ENCODE measurements at regions not wholly inside any gene's neighbourhood (a gene's known extent, or its start where the extent isn't known, plus 50 kb on each side); places are given as distances from the start of the nearest gene placed in this dataset.

DNA sequence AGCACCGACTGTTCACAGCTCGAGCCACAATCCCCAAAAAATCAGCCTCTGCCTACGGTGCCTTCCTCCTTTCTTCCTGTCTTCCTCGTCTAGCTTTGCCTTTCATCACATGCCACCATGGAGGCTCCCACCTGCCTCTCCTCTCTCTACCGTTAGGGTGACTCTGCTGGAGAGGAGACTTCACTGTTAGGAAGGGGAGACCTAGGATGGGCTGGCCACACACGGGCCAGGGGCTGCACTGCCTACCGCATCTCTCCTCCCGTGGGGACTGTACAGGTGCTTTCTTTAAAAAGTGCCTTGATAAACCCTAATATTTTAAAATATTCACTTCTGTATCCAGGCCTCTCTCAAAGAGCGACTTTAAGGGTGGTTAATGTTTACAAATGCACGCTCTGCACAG is 1104.7 kb downstream of the BCL11B start:
- no peak overlapping the region for H3K4me3 ChIP-seq (ENCODE audit: low read depth, low read length)
- no peak for DNase-seq (ENCODE audit: low read depth)
- TF ChIP-seq, protein P1, sequence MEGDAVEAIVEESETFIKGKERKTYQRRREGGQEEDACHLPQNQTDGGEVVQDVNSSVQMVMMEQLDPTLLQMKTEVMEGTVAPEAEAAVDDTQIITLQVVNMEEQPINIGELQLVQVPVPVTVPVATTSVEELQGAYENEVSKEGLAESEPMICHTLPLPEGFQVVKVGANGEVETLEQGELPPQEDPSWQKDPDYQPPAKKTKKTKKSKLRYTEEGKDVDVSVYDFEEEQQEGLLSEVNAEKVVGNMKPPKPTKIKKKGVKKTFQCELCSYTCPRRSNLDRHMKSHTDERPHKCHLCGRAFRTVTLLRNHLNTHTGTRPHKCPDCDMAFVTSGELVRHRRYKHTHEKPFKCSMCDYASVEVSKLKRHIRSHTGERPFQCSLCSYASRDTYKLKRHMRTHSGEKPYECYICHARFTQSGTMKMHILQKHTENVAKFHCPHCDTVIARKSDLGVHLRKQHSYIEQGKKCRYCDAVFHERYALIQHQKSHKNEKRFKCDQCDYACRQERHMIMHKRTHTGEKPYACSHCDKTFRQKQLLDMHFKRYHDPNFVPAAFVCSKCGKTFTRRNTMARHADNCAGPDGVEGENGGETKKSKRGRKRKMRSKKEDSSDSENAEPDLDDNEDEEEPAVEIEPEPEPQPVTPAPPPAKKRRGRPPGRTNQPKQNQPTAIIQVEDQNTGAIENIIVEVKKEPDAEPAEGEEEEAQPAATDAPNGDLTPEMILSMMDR (conservative IDR thresholded peaks at IDR 0.05; ENCODE audit: low read depth, low read length), result no peak

DNA sequence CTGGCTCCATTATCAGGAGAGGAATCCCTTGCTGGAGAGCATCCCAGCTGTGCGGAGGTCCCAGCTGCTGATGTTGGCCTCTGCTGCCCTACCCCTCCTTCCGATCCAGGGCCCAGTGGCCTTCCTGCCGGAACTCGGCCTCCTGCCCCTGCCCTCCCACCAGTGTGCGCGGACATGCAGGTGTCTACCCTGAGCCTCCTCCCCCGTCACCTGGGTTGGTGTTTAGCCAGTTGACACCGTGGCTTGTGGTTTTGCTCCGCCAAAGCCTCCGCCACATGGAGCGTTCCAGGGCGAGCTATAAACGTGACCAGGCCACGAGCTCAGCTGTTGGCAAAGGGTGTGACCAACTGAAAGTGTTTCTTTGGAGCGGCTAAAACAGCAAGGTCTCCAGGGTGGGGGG is 1104.3 kb downstream of the BCL11B start:
- DNase-seq (ENCODE audit: low read depth), result no peak
- TF ChIP-seq, protein P1 (conservative IDR thresholded peaks at IDR 0.05; ENCODE audit: low read depth, low read length), result no peak
- H3K4me3 ChIP-seq (ENCODE audit: low read depth, low read length), result no peak overlapping the region

DNA sequence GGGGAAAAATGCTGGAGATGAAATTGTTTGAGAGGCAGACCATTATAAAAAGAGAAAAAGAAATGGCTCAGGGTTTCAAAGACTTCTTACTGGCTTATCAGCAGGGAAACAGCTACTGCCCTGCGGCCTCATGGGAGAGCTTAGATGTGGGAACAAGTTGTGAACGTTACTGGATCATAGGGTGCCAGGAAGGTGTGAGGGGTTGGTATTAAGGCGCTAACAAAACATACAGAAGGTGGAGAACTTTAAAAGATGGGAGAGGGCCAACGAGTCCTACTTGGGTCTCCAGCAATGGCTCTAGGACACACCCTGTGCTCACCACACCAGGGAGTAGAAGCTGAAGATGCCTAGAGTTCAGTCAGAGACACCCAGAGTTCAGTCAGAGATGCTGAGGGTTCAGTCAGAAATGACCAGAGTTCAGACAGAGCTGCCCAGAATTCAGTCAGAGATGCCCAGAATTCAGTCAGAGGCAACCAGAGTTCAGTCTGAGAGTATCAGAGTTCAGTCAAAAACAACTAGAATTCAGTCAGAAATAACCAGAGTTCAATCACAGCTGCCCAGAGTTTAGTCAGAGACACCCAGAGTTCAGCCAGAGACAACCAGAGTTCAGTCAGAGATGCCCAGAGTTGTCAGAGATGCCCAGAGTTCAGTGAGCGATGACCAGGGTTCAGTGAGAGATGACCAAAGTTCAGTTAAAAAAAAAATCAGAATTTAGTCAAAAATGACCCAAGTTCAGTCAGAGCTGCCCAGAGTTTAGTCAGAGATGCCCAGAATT is 1103.6 kb downstream of the BCL11B start:
- TF ChIP-seq, protein P1 (conservative IDR thresholded peaks at IDR 0.05; ENCODE audit: low read depth, low read length), result no peak
- no peak for DNase-seq (ENCODE audit: low read depth)
- no peak overlapping the region for H3K4me3 ChIP-seq (ENCODE audit: low read depth, low read length)

DNA sequence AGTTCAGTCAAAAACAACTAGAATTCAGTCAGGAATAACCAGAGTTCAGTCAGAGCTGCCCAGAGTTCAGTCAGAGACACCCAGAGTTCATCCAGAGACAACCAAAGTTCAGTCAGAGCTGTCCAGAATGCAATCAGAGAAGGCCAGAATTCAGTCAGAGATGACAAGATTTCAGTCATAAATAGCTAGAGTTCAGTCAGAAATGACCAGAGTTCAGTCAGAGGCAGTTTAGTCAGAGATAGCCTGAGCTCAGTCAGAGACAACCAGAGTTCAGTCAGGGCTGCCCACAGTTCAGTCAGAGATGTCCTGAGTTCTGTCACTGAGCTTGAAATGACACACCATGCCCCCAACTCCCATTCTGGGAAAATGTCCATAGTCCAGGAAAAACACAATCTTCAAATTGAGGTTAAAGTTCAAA is 1102.8 kb downstream of the BCL11B start:
- TF ChIP-seq, protein P1 (conservative IDR thresholded peaks at IDR 0.05; ENCODE audit: low read depth, low read length), result no peak
- H3K4me3 ChIP-seq (ENCODE audit: low read depth, low read length), result no peak overlapping the region
- DNase-seq (ENCODE audit: low read depth), result no peak

DNA sequence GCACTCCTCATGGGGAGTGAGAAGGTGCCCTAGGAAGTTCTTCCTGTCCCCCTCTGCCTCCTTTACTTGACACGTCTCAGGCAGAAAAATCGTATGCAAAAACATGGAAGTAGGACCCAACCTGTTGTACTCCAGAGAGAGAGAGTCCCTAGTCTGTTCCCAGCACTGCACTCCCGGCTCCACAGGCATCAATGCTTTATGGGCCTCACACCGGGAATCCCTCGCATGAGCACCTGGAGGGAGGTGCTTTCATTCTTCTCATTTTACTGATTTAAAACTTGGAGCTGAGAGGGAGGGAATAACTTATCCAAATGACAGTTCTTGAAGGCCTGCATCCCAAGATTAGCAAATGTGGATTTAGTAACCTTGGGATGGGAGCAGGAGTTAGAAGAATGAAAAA is 1101.4 kb downstream of the BCL11B start:
- no peak for DNase-seq (ENCODE audit: low read depth)
- TF ChIP-seq, protein P1 (conservative IDR thresholded peaks at IDR 0.05; ENCODE audit: low read depth, low read length), result no peak
- no peak overlapping the region for H3K4me3 ChIP-seq (ENCODE audit: low read depth, low read length)

DNA sequence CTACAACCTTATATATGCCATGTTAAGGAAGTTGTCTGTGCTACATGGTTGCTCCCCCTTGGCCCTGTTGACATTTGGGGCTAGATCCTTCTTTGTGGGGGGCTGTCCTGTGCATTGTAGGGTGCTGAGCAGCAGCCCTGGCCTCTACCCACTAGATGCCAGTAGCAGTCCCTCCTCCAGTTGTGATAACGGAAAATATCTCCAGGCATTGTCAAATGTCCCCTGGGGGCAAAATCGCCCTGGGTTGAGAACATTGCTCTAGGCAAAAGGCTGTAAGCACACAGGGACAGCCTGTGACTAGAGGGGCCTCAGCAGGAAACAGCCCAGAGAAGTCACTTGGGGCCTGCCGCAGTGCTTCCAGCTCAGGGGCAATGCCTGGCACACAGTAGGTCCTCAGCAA is 1100.3 kb downstream of the BCL11B start:
- no peak overlapping the region for H3K4me3 ChIP-seq (ENCODE audit: low read depth, low read length)
- no peak for DNase-seq (ENCODE audit: low read depth)
- TF ChIP-seq, protein P1 (conservative IDR thresholded peaks at IDR 0.05; ENCODE audit: low read depth, low read length), result no peak

DNA sequence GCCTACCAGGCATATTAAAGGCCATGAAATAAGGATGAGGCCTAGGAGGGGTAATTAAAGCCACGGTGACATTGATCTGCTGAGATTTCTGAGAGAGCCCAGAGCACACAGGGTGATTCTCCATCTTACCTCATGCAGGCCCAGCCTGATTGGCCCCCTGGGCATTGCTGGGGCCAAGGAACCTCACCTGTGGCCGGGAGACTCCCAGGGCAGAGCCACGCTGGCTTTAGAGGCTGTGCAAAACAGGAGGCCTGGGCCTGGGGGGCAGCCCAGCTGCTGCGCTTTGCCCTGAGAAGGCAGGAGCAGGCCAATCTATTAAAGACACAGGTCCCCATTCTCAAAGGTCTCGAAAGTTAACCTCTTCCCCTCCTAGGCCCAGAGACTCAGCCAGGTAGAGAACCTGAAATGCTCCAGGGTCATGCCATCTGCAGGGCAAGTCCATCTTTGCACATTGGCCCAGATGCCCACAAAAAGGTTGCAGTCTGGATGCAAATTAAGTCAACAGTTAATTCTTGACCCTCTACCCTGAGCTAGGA is 1099.7 kb downstream of the BCL11B start:
- TF ChIP-seq, protein P1 (conservative IDR thresholded peaks at IDR 0.05; ENCODE audit: low read depth, low read length), result no peak
- DNase-seq (ENCODE audit: low read depth), result no peak
- no peak overlapping the region for H3K4me3 ChIP-seq (ENCODE audit: low read depth, low read length)

All from choroid plexus epithelial cell (primary cell).